GM19324 (cell line): ENCODE measurements at regions not wholly inside any gene's neighbourhood (a gene's known extent, or its start where the extent isn't known, plus 50 kb on each side); places are given as distances from the start of the nearest gene placed in this dataset.
"Not testable (repeated sequence)": the region's sequence is repeated elsewhere in the genome, so short reads cannot be mapped to it uniquely, and the experiment has no call there.

ENCODE experiments used
- ATAC-seq: cut with Tn5 transposase; IDR thresholded peaks from one replicate; pipeline ENCODE4 v1.9.1; 2021; ENCODE audit warnings: mild to moderate bottlenecking, moderate library complexity; ENCODE audit not compliant: unreplicated experiment, low FRiP score

- ATAC-seq = no peak
Measured at GRCh38 chr3:80391573-80391972, 623.8 kb upstream of the ROBO1 start.

DNA sequence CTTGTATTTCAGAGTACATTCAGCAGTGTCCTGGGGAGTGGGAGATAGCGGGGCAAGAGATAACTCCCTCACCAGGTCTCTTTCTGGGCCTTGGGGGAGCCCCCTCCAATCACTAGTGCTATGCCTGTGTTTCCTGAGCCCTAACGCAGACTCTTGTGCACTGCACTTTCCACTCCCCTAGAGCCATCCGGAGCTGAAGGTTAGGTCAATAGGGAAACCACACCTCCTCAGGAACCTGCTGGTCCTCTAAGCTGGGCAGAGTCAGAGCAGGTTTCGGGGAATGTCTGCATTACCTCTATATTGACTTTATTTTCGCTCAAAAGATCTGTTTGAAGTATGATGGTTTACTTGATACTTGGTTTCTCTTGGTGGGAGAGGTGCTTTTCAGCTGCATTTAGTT lies 617.0 kb upstream of the ROBO1 start:
- ATAC-seq = no peak

DNA sequence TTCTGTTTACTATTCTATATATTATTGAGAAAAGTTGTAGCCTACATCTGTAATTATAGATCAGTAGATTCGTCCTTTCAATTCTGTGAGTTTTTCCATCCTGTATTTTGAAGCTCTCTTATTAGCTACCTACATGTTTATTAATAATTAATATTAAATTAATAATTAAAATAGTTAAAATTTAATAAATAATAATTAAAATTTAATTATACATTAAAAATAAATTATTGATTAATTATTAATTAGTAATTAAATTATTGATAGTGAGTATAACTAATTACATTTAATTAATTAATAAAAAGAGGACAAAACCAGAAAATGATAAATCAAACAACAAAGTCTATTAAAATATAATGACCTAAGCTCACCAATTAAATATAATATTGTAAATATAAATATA lies 606.6 kb upstream of the ROBO1 start:
- no peak for ATAC-seq

GRCh38 chr3:80368616-80369015 lies 600.8 kb upstream of the ROBO1 start:
- no peak for ATAC-seq

GRCh38 chr3:80366808-80367548 lies 599.2 kb upstream of the ROBO1 start:
- ATAC-seq = no peak

DNA sequence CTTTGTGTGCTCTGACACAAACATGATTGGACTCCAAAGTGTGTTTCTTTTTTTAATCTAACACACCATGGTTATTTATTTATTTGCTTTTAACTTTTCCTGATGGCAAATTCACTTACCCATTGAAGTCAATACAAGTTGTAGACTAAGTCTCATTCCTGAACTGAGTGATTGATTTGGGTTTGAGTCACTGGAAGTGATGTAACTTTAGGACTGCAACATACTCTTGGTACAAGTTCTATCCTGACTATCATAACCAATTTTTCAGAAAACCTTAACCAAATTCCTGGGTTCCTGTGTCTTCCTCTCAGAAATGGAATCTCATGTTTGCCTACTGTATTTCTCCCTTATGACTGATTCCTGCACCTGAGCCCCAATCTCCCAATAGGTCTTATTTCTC lies 590.0 kb upstream of the ROBO1 start:
- ATAC-seq = no peak

GRCh38 chr3:80355144-80355543 lies 587.3 kb upstream of the ROBO1 start:
- no peak for ATAC-seq

DNA sequence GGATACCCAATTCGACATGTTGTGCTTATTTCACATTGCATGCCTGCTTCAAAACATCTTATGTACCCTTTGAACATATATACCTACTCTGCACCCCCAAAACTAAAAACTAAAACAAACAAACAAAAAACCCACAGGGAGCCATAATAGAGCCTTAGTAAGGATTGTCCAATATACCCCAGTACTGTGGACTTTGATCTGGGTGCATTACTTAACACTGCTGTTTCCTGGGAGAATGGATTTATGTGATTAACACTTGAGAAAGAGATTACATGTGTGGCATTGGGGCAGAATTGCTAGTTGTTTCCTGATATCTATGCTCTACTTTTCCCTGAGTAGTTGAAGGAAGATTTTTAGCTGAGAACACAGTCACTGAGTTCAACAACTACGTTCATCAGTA lies 583.4 kb upstream of the ROBO1 start:
- no peak for ATAC-seq

DNA sequence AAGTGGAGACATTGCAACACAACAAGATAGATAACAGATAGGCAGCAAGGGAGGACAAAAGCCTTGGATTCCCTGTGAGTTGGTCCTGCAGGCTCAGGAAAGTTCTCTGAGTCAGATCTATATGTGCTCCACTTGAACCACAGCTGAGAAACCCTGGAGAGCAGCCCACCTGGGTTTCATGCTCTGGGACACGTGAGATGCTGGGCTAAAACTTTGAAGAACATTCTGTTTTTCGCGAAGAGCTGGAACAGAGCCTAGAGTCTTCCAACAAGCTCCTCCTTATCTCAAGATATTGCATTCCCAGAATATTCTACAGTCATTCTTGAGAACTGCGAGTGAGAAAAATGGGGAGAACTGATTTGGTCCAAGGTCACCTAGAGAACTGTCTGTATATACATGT lies 583.0 kb upstream of the ROBO1 start:
- ATAC-seq = no peak

- no peak for ATAC-seq
Measured at GRCh38 chr3:80338366-80338765, 570.6 kb upstream of the ROBO1 start.

- ATAC-seq = no peak
Measured at GRCh38 chr3:80334534-80334933, 566.7 kb upstream of the ROBO1 start.

DNA sequence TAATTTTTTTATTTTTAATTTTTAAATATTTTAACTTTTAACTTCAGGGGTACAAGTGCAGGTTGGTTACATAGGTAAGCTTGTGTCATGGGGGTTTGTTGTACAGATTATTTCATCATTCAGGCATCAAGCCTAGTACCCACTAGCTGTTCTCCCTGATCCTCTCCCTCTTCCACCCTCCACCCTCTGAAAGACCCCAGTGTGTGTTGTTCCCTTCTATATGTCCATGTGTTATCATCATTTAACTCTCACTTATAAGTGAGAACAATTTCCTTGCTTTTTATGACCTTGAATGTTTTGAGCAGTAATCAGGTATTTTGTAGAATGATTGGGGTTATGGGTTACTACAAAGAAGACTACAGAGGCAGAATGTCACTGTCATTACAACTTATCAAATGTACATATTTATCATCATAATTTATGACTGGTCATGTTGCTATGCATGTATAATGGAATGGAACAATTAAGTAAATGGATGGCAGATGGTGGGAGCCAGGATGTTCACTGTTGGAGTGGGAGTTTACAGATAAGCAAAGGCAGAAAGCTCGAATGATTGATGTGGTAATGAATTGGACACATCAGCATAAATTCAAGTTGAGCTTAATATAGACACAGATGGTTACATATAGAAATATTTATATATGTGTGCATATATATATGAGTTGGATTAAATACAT lies 563.8 kb upstream of the ROBO1 start:
- no peak for ATAC-seq

DNA sequence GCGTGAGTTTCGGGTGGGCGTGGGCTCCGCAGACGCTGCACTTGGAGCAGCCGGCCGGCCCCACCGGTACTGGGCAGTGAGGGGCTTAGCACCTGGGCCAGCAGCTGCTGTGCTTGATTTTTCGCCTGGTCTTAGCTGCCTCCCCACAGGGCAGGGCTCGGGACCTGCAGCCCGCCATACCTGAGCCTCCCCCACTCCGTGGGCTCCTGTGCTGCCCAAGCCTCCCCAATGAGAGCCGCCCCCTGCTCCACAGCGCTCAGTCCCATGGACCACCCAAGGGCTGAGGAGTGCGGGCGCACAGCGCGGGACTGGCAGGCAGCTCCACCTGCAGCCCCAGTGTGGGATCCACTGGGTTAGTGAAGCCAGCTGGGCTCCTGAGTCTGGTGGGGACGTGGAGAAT lies 546.7 kb upstream of the ROBO1 start:
- ATAC-seq = not testable (repeated sequence)

DNA sequence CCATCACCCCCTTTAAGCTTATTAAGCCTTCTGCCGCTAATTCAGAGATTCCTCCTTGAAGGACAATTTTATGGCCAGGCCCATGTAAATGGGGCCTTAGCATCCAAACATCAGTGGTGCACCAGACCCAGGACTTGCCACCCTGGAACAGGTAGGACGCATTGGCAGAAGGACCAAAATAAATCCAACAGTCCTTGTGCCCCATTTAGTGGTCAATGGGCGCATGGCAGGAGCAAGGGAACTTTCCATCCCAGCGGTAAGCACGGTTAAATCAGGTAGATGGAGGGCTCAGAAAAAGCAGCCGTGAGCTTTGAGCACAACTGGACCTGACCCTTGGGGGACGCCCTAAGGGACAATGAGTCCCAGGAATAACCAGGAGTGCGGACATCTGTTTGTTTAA lies 540.8 kb upstream of the ROBO1 start:
- ATAC-seq = no peak

- ATAC-seq = no peak
Measured at GRCh38 chr3:80307844-80308243, 540.0 kb upstream of the ROBO1 start.

DNA sequence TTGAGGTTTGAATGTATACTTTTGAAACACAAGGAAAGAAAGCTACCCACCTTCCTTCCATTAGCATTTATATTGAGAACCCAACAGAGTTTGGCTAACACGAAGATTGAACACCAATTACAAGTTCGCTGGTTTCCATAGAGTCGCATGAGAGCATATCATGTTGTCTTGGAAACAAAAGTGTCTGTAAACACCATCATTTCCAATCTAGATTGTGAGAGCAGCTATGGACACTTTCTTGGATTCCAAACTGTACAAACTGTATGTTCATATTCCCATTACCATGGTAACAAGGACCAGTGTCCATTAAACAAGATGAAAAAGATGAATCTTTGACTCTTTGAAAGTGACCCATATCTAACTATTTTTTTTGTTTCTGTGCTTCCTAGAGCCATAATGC lies 529.9 kb upstream of the ROBO1 start:
- ATAC-seq = no peak

- no peak for ATAC-seq
Measured at GRCh38 chr3:80285388-80285787, 517.6 kb upstream of the ROBO1 start.

DNA sequence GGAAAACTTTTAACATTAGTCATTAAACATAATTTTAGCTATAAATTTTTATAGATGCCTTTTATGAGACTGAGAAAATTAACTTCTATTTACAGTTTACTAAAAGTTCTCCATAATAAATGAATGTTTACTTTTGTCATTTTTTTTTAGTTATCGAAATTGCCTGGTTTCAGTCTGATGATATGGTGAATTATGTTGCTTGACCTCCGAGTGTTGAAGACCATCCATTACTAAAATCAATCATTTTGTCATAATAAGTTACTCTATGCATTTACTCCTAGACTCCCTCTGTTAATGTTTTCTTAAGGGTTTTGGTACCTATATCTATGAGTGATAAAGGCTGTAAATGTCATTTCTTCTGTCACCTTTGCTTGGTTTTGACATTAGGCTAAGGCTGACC lies 516.0 kb upstream of the ROBO1 start:
- ATAC-seq = no peak

DNA sequence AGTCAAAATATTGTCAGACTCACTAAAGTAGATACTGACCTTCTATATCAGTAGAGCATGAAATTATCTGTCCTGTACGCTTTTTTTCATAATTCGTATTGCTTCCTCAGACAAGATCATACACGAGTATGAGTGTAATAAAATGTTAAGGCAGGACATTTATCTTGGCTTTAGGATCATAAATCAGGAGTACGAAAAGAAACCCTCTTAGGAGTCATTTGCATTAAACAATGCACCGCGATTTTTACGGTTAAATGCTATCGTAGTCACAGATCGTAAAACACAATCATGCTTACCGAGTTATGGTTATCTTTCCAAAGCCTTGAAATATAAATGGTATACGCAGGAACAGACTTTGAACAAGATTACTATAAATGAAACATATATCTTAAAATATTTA lies 510.3 kb upstream of the ROBO1 start:
- ATAC-seq = no peak

GRCh38 chr3:80275120-80275519 lies 507.3 kb upstream of the ROBO1 start:
- no peak for ATAC-seq

- ATAC-seq = no peak
Measured at GRCh38 chr3:80263260-80263659, 495.5 kb upstream of the ROBO1 start.

DNA sequence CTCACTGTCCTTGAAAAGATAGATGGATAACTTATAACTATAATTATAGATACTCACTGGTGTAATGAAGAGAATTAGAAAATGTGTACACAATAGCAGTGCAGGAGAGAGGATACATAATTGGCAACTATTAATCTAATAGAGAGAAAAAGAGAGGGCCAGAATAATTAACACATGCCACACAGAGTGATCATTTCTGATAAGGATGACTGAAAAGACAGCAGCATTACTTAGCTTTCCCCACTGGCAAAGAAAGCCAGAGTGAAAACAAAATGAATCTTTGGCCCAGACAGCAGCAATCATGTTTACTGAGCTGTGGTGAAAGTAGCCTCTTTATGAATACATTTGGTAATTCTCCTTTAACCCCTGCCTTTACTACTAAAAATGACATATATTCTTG lies 493.3 kb upstream of the ROBO1 start:
- no peak for ATAC-seq
